NB4 (cell line): ENCODE measurements at regions not wholly inside any gene's neighbourhood (a gene's known extent, or its start where the extent isn't known, plus 50 kb on each side); places are given as distances from the start of the nearest gene placed in this dataset.

Experiments
- MYC ChIP-seq: IDR thresholded peaks from 2 replicates; pipeline ENCODE4 v1.6.1; 2011; ENCODE audit warnings: low read depth, low read length
- POLR2A ChIP-seq: IDR thresholded peaks from 2 replicates; pipeline ENCODE4 v1.6.1; 2011; ENCODE audit warnings: mild to moderate bottlenecking; ENCODE audit not compliant: insufficient read length; ENCODE audit errors: extremely low read depth
- TF ChIP-seq, protein P1 (sequence below): IDR thresholded peaks from one replicate; pipeline ENCODE4 v1.5.1; 2012; ENCODE audit warnings: low read depth, low read length
- TF ChIP-seq, protein P2 (sequence below): IDR thresholded peaks from 2 replicates; pipeline ENCODE4 v1.6.1; 2011; ENCODE audit warnings: low read depth, low read length

DNA sequence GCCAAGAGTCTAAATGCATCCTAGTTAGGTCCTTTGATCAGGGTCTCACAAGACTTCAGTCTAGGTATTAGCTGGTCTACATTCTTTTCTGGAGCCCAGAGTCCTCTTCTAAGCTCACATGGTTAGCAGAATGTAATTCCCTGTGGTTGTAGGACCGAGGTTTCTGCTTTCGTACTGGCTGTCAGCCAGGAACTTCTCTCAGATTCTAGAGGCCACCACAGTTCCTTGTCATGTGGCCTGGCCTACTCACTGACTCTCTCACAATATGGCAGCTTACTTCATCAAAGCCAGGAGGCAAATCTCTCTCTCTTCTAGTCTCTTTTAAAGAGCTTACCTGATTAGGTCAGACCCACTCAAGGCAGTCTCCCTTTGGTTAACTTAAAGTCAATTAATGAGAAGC lies 82.9 kb downstream of the POU4F1 start:
- TF ChIP-seq, protein P1, sequence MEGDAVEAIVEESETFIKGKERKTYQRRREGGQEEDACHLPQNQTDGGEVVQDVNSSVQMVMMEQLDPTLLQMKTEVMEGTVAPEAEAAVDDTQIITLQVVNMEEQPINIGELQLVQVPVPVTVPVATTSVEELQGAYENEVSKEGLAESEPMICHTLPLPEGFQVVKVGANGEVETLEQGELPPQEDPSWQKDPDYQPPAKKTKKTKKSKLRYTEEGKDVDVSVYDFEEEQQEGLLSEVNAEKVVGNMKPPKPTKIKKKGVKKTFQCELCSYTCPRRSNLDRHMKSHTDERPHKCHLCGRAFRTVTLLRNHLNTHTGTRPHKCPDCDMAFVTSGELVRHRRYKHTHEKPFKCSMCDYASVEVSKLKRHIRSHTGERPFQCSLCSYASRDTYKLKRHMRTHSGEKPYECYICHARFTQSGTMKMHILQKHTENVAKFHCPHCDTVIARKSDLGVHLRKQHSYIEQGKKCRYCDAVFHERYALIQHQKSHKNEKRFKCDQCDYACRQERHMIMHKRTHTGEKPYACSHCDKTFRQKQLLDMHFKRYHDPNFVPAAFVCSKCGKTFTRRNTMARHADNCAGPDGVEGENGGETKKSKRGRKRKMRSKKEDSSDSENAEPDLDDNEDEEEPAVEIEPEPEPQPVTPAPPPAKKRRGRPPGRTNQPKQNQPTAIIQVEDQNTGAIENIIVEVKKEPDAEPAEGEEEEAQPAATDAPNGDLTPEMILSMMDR: no peak
- TF ChIP-seq MYC (no peak), POLR2A (no peak)
- TF ChIP-seq, protein P2, sequence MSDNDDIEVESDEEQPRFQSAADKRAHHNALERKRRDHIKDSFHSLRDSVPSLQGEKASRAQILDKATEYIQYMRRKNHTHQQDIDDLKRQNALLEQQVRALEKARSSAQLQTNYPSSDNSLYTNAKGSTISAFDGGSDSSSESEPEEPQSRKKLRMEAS: no peak
